Activated T-helper 1 cell treated with anti-CD3 and anti-CD28 coated beads, Interleukin-2, amount 50 U/mL, for 16 hours (primary cell): ENCODE measurements at regions not wholly inside any gene's neighbourhood (a gene's known extent, or its start where the extent isn't known, plus 50 kb on each side); places are given as distances from the start of the nearest gene placed in this dataset.

Experiments used
- DNase-seq, 2 donors: peaks; one replicate each; pipeline ENCODE4 v3.0.0-alpha.2; 2020; ENCODE audit warnings: low read depth in 1 of 2, low spot score in 1 of 2

DNA sequence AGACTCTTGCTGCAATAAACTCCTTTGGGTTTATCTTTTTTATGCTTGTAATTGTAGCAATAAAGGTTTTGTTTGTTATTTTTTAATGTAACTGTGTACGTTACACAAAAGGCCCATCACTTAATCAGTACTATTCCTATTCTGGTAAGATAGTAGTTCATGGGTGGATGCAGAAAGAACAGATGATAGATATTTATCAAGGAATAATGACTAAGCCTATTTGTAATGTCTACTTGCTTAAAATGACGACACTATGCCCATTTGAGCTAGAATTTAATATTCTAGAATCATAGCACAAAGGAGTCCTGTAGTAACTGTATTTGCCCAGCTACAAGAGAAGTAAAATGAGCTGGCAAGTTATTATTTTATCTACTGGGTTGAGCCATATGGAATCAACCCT is 235.4 kb upstream of the DYNLRB2 start:
- no peak for DNase-seq

DNA sequence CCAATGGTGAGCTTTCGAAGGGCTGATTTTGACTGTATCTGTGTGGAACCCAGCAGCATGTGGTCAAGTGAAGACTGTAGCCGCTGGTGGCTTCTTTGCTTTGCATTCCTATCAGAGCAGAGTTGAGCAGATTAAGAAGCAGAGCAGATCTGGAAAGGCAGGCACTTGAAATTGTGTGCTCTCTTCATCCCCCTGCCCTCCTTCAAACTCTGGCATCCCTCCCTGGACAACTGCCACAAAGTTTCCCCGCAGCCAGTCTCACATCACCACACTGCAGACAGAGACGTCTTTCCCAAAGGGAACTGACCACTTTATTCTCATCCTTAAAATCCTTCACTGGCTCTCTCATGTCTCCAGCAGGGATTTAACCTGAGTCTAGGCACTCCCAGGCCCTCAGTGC is 237.1 kb upstream of the DYNLRB2 start:
- DNase-seq, result no peak

DNA sequence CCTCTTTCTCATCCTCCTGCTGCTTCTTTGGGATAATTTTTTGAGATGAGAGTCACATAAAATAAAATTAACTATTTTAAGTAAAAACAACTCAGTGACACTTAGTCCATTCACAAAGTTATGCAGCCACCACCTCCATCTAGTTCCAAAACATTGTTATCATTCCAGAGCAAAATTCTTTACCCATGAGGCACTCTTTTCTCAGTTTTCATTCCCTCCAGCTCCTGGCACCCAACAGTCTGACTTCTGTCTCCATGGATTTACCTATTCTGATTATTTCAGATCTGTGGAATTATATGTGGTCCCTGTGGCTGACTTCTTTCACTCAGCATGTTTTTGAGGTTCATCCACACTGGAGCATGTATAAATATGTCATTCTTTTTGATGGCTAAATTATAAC is 239.9 kb upstream of the DYNLRB2 start:
- DNase-seq, result no peak

DNA sequence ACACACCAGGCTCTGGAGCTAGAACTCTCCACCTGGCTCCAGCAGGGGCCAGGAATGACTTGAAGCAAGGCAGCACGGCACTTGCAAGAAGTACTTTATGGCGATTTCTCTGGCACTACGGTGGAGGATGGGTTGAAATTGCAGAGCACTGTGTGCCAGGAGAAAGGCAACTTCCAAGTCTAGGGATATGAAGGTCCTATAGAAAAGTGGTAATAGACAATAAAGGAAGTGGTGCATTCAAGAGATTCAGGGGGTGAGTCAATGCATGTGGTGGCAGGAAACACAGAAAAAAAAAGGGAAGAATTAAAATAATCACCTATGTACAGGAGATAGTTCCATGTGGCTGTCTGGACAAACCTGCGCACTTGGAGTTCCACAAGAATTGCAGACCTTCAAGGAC is 240.3 kb upstream of the DYNLRB2 start:
- DNase-seq, result no peak

DNA sequence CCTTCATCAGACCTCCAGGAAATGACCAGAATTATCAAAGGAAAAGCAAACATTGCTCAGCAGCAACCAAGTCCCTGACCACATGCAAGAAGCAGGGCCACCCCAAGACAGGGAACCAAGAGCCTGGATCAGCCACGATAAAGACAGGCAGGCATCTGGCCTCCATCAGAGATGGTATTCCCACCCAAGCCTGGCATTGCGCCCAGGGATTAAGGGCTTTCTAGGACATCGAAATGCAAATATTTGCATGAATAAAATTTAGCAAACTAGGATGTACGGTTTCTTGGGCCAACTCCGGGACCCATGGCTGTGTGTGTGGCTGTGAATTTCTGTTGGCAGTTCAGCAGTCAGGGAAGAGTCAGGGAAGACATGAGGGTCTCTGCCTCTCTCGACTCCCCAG is 241.4 kb upstream of the DYNLRB2 start:
- DNase-seq, result no peak

DNA sequence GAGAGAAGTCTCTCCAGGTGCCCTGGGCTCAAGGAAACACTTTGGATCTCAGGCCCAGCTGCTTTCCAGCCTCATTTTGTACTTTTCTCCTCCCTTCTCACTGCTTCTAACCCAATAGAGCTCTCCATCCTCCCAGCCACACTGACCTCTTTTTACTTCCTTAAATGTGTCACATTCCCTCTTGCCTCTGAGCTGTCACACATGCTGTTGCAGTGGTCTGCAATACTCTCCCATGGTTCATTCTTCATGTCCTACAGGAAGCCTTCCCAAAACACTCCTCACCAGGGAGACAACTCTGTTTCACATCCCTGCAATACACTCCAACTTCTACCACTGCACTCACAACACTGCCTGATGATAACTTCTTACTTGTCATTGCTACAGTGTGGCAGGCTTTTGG is 242.1 kb upstream of the DYNLRB2 start:
- no peak for DNase-seq

DNA sequence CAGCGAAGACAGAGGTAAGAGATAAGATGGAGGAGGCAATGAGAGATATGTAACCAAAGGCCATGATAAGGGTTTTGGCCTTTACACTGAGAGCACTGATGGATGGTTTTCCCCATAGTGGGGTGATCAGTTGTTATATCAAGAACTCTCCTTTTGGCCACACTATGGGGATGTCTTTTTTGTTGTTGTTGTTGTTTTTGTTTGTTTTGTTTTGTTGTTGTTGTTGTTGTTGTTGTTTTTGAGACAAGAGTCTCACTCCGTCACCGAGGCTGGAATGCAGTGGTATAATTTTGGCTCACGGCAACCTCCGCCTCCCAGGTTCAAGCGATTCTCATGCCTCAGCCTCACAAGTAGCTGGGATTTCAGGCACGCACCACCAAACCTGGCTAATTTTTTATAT is 244.8 kb upstream of the DYNLRB2 start:
- DNase-seq, result no peak

DNA sequence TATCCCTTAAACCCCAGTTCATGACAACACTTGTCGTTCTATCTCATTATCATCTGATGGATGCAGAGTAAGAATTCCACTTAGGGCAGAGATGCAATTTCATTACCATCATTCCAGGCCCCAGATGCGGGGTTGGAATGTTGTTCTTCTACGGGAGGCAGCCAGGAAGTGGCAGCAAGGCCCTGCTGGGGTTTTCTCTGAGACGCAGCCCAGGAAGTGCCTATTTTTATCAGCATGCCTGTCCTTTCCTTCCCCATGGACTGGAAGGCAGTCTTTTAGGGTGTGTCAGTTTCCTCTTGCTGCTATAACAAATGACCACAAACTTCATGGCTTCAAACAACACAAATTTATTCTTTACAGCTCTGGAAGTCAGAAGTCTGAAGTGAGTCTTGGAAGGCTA is 246.6 kb upstream of the DYNLRB2 start:
- no peak for DNase-seq

DNA sequence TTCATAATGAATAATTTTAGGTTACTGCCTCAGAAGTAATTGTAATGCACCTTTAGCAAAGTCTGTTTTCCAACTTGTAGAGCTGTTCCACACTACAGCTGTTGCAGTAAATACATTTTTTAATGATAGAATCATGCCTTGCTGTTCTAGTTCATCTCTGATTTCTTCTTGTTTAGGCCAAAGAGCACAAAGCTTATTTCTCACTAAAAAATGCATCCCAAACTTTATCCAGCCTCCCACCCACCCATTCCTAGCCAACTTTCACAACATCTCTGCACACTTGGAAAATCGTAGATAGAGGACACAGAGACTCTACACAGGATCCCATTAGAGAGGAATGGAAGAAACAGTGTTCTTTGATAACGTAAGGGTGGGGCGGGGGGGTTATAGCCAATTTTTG is 252.2 kb upstream of the DYNLRB2 start:
- no peak for DNase-seq

DNA sequence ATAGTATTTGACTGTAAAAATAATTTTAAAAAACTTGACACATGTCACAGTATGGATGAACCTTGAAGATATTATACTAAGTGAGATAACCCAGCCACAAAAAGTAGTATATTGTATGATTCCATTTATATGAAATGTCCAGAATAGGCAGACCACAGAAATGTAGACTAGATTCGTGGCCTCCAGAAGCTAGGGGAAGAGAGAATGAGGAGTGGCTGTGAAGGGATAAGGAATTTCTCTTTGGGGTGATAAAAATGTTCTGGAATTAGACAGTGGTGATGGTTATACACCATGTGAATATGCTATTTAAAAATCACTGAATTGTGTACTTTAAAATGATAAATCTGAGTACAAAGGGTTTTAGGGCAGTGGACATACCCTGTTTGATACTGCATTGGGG is 253.1 kb upstream of the DYNLRB2 start:
- no peak for DNase-seq

DNA sequence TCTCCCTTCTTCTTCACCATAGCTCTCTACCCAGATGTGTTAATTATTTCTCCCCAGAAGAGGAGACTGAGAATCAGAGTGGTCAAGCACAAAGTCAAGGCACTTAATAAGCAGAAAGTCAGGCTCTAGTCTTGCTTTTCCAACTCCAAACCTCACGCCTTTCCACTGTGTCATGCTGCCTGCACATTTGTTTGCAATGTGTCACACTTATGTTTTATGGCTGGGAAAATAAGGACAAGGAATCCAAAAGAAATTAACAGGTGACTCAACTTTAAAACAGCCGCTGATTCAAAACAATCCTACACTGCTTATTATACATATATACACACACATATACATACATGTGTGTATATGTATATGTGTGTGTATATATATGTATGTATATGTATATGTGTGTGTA is 255.7 kb upstream of the DYNLRB2 start:
- DNase-seq, result no peak

DNA sequence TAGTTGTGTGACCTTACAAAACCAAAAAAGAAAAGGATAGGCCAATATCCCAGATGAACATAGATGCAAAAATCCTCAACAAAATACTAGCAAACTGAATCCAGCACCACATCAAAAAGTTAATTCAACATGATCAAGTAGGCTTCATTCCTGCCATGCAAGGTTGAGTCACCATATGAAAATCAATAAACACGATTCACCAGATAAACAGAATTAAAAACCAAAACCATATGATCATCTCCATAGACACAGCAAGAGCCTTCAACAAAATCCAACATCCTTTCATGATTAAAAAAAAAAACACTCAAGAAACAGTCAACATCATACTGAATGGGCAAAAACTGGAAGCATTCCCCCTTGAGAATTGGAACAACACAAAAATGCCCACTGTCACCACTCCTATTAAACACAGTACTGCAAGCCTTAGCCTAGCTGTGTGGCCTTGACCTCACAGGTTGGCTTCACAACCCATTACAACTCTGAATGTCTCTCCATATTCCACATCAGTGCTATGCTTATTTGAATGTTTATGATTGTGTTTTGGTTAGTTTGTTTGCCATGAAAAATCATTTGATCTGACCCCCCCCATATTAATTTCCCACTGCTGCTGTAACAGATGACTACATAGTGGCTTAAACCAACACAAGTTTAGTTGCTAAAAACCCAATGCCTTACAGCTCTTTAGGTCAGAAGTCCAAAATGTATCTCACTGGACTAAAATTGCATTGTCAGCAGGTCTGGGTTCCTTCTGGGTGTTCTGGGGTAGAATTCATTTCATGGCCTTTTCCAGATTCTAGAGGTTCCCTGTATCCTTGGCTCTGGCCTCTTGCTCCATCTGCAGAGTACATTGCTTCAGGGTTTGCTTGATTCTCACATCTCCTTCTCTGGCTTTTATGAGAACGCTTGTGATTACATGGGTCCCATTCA is 257.1 kb upstream of the DYNLRB2 start:
- no peak for DNase-seq

DNA sequence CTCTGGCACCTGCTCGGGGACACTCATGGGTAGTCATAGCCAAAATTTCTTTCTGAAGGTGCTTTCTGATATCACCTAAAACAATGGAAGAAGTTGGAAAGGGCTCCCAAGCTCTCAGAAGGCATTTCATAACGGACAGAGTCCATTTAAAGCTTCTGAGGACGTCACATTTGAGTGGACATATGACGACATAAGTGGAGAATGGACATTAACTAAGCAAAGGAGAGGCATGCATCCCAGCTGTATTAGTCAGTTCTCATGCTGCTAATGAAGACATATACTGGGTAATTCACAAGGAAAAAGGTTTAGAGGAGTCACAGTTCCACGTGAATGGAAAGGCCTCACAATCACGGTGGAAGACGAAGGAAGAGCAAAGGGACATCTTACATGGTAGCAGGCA is 260.2 kb upstream of the DYNLRB2 start:
- DNase-seq, result no peak

DNA sequence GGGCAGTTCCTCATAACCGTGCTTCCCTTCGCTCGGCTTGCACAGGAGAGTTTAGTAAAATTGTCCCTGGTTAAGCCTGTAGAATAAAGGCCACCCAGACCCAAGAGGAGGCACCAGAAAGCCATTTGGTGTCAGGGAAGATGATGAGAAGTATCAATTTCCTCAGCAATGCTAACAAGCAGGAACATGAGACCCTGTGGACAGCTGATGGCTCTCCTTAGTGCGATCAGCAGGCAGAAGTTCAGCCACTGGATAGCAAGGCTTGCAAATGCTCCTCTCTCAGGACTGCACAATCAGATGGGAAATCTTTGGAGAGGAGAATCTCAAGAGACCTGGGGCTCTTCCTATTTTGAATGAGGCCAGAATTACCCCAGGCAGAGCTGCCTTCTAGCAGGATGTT is 261.1 kb upstream of the DYNLRB2 start:
- DNase-seq, result no peak

DNA sequence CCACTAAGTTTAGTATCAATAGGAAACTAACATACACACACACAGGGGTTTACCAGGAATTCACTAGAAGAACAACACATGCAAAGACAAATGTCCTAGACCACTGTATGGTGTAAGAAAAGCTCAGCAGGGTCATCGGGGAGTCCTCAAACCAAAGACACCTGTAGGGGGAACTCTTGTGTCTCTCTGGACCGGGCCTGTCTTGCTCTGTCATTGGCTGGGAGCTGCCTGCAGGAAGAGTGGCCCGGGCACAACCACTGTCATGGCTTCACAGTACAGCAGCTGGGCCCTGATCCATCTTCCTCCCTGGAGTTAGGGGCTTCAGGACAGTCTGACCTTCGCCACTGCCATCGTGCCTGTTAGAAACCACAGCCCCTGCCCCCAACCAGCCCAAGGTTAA is 263.6 kb upstream of the DYNLRB2 start:
- DNase-seq, result no peak

DNA sequence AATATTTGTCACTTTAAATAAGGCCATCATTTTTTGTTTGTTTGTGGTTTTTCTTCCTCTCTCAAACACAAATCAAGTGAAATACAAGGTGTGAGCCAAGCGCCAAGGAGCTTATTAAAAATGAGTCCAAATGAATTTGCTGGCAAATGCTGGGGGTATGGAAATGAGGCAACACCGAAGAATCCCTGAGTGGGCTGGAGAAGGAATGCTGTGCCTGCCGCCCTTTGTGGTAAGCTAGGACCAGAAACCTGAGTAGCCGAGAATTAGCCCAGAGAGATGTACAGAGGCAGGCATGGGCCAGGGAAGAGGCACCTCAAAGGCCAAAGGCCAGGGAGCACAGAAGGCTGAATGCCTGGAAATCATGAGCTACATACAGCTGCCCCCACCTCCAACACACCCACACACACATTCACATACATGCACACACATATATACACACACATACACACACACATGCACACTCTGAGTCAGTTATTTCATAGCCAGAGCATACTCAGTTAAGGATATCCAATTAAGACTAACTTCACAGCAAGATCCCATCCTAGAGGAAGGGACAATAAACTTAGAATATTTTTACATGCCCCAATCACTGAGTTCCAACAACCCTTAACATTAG is 266.1 kb upstream of the DYNLRB2 start:
- DNase-seq, result no peak

DNA sequence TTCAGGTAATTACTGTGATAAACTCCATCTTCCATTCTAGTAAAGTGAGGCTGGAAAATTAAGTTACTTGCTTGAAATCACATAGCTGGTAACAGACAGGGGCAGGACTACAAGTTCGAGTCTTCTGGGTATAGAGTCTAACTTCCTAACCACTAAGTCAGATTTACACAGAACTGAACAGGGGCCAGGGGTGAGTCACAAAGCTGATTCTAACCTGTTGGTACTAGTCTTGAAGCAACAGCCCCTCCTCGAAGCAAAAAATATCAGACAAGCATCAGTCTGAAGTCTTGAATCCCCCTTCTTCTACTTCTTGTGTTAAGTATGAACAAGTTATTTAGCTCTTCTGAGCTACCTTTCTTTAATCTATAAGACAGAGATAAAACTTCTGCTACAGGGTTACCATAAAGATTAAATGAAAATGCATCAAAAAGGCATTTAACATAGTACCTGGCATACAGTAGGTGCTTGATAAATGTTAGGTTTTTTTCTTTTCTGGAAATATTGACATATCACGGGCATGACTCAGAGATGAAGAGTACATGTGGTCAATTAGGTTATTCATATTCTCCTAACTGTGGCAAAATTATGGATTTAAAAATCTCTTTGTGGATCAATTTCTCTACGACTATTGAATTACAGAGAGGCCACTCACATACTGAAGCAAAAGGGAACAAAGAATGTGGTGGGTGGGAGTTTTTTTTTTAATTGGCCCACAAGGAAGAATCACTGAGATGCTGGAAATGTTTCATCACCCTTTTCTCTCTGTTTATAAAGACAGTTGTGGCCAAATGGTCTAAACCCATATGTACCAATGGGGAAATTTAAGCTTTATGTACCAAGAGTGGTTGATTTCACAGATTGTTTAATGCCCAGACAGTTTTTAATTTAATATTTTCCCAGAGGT is 266.9 kb upstream of the DYNLRB2 start:
- DNase-seq, result no peak

DNA sequence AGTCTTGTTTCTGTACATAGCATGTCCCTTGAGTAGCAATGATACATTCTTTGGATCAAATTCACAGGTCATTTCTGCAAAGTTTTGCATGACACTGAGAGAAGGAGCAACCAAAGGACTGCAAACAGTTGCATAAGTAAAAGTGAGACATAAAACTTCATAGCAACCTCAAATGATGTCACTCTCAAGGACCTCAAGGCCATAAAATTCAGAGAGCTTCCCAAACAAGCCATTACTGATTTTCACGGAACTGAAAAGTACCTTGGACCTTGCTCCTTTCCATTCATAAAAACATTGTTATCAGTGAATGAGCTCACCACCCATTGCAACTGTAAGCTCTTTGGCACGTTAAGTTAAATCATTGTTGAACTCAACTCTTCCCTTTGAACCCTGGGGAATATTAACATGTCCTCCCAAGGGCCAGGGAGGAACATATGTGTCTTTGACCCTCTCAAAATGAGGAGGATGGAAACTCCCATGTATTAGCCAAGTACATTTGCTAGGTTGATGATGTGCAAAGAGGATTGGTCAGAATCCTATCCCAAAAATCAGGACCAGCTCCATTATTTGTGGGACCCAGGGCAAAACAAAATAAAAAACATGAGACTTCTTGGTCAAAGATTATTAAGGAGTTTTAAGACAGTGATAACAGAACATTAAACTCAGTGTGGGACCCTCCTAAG is 275.0 kb upstream of the DYNLRB2 start:
- DNase-seq, result no peak

DNA sequence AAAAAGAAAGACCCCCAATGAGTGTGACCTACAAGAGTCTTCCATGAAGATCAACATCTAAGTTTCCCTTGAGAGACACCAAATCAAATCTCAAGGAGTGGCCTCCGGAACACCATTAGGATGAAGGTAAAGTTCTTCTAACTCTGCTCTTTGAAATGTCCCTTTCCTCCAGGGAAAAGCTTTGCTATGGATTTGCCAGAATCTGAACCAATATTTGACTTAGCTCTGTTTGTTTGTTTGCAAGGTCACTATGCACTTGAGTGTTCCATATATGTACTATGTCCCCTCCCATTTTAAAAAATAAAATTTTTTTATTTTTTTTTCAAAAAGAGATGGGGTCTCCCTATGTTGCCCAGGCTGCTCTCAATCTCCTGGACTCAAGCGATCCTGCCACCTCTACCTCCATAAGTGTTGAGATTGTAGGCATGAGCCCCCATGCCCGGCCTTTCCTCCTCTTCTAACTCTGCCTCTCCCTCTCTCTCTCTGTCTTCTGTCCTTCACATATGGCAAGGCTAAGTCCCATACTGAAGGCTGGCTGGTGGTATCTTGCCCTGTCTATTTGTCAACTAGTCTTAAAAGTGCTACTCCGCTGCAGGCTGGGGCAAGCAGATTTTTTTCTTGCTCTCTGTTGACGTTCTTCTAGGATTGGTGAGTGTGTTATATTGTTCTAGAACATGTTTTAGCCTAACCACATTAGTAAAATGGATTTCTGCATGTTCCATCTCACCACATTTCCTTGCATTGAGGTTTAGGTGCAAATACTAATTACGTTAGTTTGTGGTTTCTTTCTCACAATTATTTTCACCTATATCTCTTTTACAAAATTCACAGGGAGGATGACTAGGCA is 276.7 kb upstream of the DYNLRB2 start:
- DNase-seq, result no peak

DNA sequence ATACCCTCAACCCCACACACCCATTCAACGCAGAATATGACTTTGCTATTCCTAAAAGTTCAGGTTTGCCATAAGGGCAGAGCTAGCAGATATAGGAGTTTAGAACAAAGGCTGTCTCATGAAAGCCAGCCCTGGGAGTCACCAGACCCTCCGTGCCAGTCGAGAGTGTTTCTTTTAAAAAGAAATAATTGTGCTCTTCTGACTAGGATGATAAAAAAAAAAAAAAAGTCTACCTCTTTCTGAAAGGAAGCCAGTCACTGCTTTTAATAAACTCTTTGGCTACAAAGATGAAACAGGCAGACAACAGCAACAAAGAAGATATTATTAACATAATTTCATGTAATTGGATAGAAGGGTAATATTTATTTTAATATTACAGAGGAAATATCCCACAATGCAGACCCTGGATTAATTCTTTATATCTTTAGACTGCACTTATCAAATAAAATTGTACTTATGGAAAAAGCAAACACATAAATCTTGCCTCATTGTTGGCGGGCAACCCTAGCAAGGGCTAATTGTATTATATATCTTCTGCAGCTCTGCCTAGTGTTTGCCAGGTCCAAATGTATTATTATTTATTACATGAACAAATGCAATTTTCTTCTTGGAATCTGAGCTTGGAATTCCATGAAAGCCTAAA is 277.5 kb upstream of the DYNLRB2 start:
- DNase-seq, result no peak
